ENCODE measurements at regions not wholly inside any gene's neighbourhood (a gene's known extent, or its start where the extent isn't known, plus 50 kb on each side); places are given as distances from the start of the nearest gene placed in this dataset.
"Not testable (repeated sequence)": the region's sequence is repeated elsewhere in the genome, so short reads cannot be mapped to it uniquely, and the experiment has no call there.

- H3K27me3 ChIP-seq (ENCODE audit: control insufficient read depth, insufficient read depth, low read length): no peaks in the 10 kb centered on the region
- no peak overlapping the region for H3K4me3 ChIP-seq (ENCODE audit: insufficient read depth, low read depth, low read length)
- H3K36me3 ChIP-seq (replicated peaks; ENCODE audit: control insufficient read depth, insufficient read depth, low read length): peaks cover 2% of the 10 kb centered on the region
- no peak for DNase-seq
These were observed 118.5 kb upstream of the ZNF267 start for GRCh38 chr16:31754998-31755615.

GRCh38 chr16:31764103-31764502 lies 109.5 kb upstream of the ZNF267 start:
- H3K36me3 ChIP-seq (replicated peaks; ENCODE audit: control insufficient read depth, insufficient read depth, low read length): no peaks in the 10 kb centered on the region
- no peaks in the 10 kb centered on the region for H3K27me3 ChIP-seq (ENCODE audit: control insufficient read depth, insufficient read depth, low read length)
- DNase-seq: no peak
- no peak overlapping the region for H3K4me3 ChIP-seq (ENCODE audit: insufficient read depth, low read depth, low read length)

- Histone ChIP-seq H3K36me3 (replicated peaks; ENCODE audit: control insufficient read depth, insufficient read depth, low read length) (no peaks in the 10 kb centered on the region), H3K27me3 (ENCODE audit: control insufficient read depth, insufficient read depth, low read length) (no peaks in the 10 kb centered on the region), H3K4me3 (ENCODE audit: insufficient read depth, low read depth, low read length) (no peak overlapping the region)
- no peak for DNase-seq
These were observed 106.3 kb upstream of the ZNF267 start for GRCh38 chr16:31767267-31767666.

- no peak overlapping the region for H3K4me3 ChIP-seq (ENCODE audit: insufficient read depth, low read depth, low read length)
- no peak for DNase-seq
- no peaks in the 10 kb centered on the region for H3K27me3 ChIP-seq (ENCODE audit: control insufficient read depth, insufficient read depth, low read length)
- no peaks in the 10 kb centered on the region for H3K36me3 ChIP-seq (replicated peaks; ENCODE audit: control insufficient read depth, insufficient read depth, low read length)
These were observed 93.3 kb upstream of the ZNF267 start for GRCh38 chr16:31780342-31780741.

GRCh38 chr16:31785126-31785525 lies 88.5 kb upstream of the ZNF267 start:
- no peak for DNase-seq
- Histone ChIP-seq H3K4me3 (ENCODE audit: insufficient read depth, low read depth, low read length) (no peak overlapping the region), H3K36me3 (replicated peaks; ENCODE audit: control insufficient read depth, insufficient read depth, low read length) (no peaks in the 10 kb centered on the region), H3K27me3 (ENCODE audit: control insufficient read depth, insufficient read depth, low read length) (no peaks in the 10 kb centered on the region)

- DNase-seq: no peak
- Histone ChIP-seq H3K36me3 (replicated peaks; ENCODE audit: control insufficient read depth, insufficient read depth, low read length) (no peaks in the 10 kb centered on the region), H3K4me3 (ENCODE audit: insufficient read depth, low read depth, low read length) (no peak overlapping the region), H3K27me3 (ENCODE audit: control insufficient read depth, insufficient read depth, low read length) (no peaks in the 10 kb centered on the region)
These were observed 66.5 kb upstream of the ZNF267 start for GRCh38 chr16:31807086-31807485.

GRCh38 chr16:31810863-31811262 lies 62.7 kb upstream of the ZNF267 start:
- DNase-seq: no peak
- no peaks in the 10 kb centered on the region for H3K27me3 ChIP-seq (ENCODE audit: control insufficient read depth, insufficient read depth, low read length)
- no peak overlapping the region for H3K4me3 ChIP-seq (ENCODE audit: insufficient read depth, low read depth, low read length)
- no peaks in the 10 kb centered on the region for H3K36me3 ChIP-seq (replicated peaks; ENCODE audit: control insufficient read depth, insufficient read depth, low read length)

GRCh38 chr16:31816141-31816540 lies 57.5 kb upstream of the ZNF267 start:
- H3K4me3 ChIP-seq (ENCODE audit: insufficient read depth, low read depth, low read length); H3K27me3 ChIP-seq (ENCODE audit: control insufficient read depth, insufficient read depth, low read length); DNase-seq; H3K36me3 ChIP-seq (replicated peaks; ENCODE audit: control insufficient read depth, insufficient read depth, low read length): not testable (repeated sequence)

- Histone ChIP-seq H3K27me3 (ENCODE audit: control insufficient read depth, insufficient read depth, low read length) (no peaks in the 10 kb centered on the region), H3K4me3 (ENCODE audit: insufficient read depth, low read depth, low read length) (no peak overlapping the region), H3K36me3 (replicated peaks; ENCODE audit: control insufficient read depth, insufficient read depth, low read length) (no peaks in the 10 kb centered on the region)
- peak; percentile 18 for DNase-seq
These were observed 54.2 kb upstream of the ZNF267 start for GRCh38 chr16:31819386-31819785.

- no peak overlapping the region for H3K4me3 ChIP-seq (ENCODE audit: insufficient read depth, low read depth, low read length)
- no peak for DNase-seq
- no peaks in the 10 kb centered on the region for H3K27me3 ChIP-seq (ENCODE audit: control insufficient read depth, insufficient read depth, low read length)
- H3K36me3 ChIP-seq (replicated peaks; ENCODE audit: control insufficient read depth, insufficient read depth, low read length): no peaks in the 10 kb centered on the region
These were observed 53.7 kb upstream of the ZNF267 start for GRCh38 chr16:31819948-31820347.
